Loucy (cell line): ENCODE measurements at regions not wholly inside any gene's neighbourhood (a gene's known extent, or its start where the extent isn't known, plus 50 kb on each side); places are given as distances from the start of the nearest gene placed in this dataset.

Experiments
- CTCF ChIP-seq: fragments of 200-600 bp; sonication (generic); conservative IDR thresholded peaks from 2 replicates; pipeline ENCODE4 v1.5.1; 2014; ENCODE audit warnings: mild to moderate bottlenecking, antibody characterized with exemption, low read length
- EZH2phosphoT487 ChIP-seq: fragments of 200-600 bp; IDR thresholded peaks from 2 replicates; pipeline ENCODE4 v1.6.1; 2018; ENCODE audit warnings: antibody characterized with exemption, mild to moderate bottlenecking, moderate library complexity, borderline replicate concordance

- TF ChIP-seq CTCF = no peak
- no peak for TF ChIP-seq EZH2phosphoT487
Observed at GRCh38 chr10:78764846-78765430, 303.8 kb upstream of the ZMIZ1 start.
